Adrenal gland (tissue), 5 donors: ENCODE measurements at regions not wholly inside any gene's neighbourhood (a gene's known extent, or its start where the extent isn't known, plus 50 kb on each side); places are given as distances from the start of the nearest gene placed in this dataset.

Experiments
- POLR2A ChIP-seq, 2 donors: fragments of 450-650 bp; IDR thresholded peaks; one replicate each; pipeline ENCODE4 v1.6.1; 2017; ENCODE audit warnings: antibody characterized with exemption in 2 of 2, mild to moderate bottlenecking in 2 of 2, moderate library complexity in 1 of 2
- TF ChIP-seq, protein P1 (sequence below), 6 experiments: fragments of 450-650 bp in 4 of 6; fragments of 200-600 bp in 2 of 6; sonication (generic) in 1 of 6; IDR thresholded peaks; 1 replicate in 5 of 6; 2 replicates in 1 of 6; pipeline versions ENCODE4 v1.5.1 to v1.8.0; 2016 to 2021; ENCODE audit warnings: antibody characterized with exemption in 6 of 6, mild to moderate bottlenecking in 2 of 6, moderate library complexity in 1 of 6
- donor health status: DM: no; HTN: no; CAD: no.

DNA sequence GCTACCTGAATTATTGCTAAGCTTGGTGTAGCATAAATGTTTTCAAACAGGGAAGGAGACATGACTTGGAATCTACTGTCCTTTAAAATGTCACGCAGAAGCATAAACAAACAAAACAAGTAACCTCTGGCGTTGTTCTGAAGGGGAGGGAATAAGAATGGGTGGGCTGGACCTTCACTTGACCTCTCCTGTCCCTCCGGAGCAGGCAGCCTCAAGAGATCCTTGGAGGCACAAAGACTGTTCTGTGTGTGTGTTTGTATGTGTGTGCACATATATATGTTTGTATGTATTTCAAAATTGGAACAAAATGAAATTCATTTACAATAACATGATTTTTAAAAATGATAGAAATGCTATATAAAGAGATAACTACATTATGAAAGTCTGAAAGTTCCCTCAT is 91.3 kb upstream of the DCLK2 start:
- TF ChIP-seq, protein P1, sequence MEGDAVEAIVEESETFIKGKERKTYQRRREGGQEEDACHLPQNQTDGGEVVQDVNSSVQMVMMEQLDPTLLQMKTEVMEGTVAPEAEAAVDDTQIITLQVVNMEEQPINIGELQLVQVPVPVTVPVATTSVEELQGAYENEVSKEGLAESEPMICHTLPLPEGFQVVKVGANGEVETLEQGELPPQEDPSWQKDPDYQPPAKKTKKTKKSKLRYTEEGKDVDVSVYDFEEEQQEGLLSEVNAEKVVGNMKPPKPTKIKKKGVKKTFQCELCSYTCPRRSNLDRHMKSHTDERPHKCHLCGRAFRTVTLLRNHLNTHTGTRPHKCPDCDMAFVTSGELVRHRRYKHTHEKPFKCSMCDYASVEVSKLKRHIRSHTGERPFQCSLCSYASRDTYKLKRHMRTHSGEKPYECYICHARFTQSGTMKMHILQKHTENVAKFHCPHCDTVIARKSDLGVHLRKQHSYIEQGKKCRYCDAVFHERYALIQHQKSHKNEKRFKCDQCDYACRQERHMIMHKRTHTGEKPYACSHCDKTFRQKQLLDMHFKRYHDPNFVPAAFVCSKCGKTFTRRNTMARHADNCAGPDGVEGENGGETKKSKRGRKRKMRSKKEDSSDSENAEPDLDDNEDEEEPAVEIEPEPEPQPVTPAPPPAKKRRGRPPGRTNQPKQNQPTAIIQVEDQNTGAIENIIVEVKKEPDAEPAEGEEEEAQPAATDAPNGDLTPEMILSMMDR (IDR thresholded peaks at IDR 0.05), result no peak
- TF ChIP-seq POLR2A (IDR thresholded peaks at IDR 0.05), result no peak
